ENCODE measurements at regions not wholly inside any gene's neighbourhood (a gene's known extent, or its start where the extent isn't known, plus 50 kb on each side); places are given as distances from the start of the nearest gene placed in this dataset.

- intact Hi-C loops (cut with DNase I), result no loop called here
Observed at GRCh38 chr14:80425686-80426085, 214.4 kb upstream of the DIO2 start.

GRCh38 chr14:80419769-80420168 lies 208.5 kb upstream of the DIO2 start:
- Histone ChIP-seq H3K27ac (no peak overlapping the region), H3K27me3 (no peaks in the 10 kb centered on the region), H3K36me3 (no peaks in the 10 kb centered on the region), H3K4me1 (no peaks in the 10 kb centered on the region), H3K4me3 (no peak overlapping the region), H3K9me3 (no peaks in the 10 kb centered on the region)
- intact Hi-C loops (cut with DNase I), result no loop called here
- DNase-seq (no peak), ATAC-seq (no peak)
- TF ChIP-seq POLR2A (IDR thresholded peaks at IDR 0.05), result no peak
- TF ChIP-seq CTCF (IDR thresholded peaks at IDR 0.05), result no peak
- 72 to 84% (median 78%) methylated on average over 4 of the region's 4 CpGs for WGBS, 4 donors

More at GRCh38 chr14:80425686-80426085, 214.4 kb upstream of the DIO2 start:
- ATAC-seq, result peak; percentile 55 to 97 (median 88)
- peak overlapping the region in 3 of 12 donors; percentile 3 to 29 (median 9) for H3K27ac ChIP-seq
- no peaks in the 10 kb centered on the region for H3K9me3 ChIP-seq
- H3K4me1 ChIP-seq, result peaks cover 0 to 5% (median 0%) of the 10 kb centered on the region in 12 donors
- no peak overlapping the region for H3K4me3 ChIP-seq
- no peak for TF ChIP-seq POLR2A (IDR thresholded peaks at IDR 0.05)
- no peak for TF ChIP-seq CTCF (IDR thresholded peaks at IDR 0.05)
- DNase-seq, result peak in 2 of 5 donors; percentile 25 to 34
- no peaks in the 10 kb centered on the region for H3K27me3 ChIP-seq
- no peaks in the 10 kb centered on the region for H3K36me3 ChIP-seq
- 51 to 66% (median 59%) methylated on average over 5 of the region's 5 CpGs for WGBS, 4 donors

GRCh38 chr14:80419345-80419744 lies 208.0 kb upstream of the DIO2 start:
- no peaks in the 10 kb centered on the region for H3K9me3 ChIP-seq
- 49 to 54% (median 53%) methylated on average over 2 of the region's 2 CpGs for WGBS, 4 donors
- intact Hi-C loops (cut with DNase I), result no loop called here
- H3K27me3 ChIP-seq, result no peaks in the 10 kb centered on the region
- no peak for TF ChIP-seq CTCF (IDR thresholded peaks at IDR 0.05)
- no peak for TF ChIP-seq POLR2A (IDR thresholded peaks at IDR 0.05)
- H3K36me3 ChIP-seq, result no peaks in the 10 kb centered on the region
- DNase-seq (no peak), ATAC-seq (no peak)
- H3K4me3 ChIP-seq, result no peak overlapping the region
- no peak overlapping the region for H3K27ac ChIP-seq
- no peaks in the 10 kb centered on the region for H3K4me1 ChIP-seq

DNA sequence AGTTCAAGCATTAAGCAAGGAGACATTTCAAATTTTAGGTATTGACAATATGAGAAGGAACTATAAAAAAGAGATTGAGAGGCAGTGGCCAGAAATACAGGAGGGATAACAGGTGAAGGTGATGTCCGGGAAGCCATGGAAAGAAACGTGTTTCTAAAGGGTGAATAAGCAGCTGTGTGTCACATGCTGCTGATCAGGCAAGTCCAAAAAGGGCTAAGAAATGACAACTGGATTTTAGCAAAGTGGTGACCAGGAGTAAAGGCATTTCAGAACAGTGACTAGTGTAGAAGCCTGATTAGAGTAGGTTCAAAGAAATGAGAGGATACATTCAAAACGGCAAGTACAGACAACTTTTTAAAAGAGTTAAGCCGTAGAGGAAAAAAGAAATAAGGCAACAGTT lies 204.3 kb upstream of the DIO2 start:
- H3K4me3 ChIP-seq, result no peak overlapping the region
- TF ChIP-seq CTCF (IDR thresholded peaks at IDR 0.05) (no peak), POLR2A (IDR thresholded peaks at IDR 0.05) (no peak)
- intact Hi-C loops (cut with DNase I), result no loop called here
- no peaks in the 10 kb centered on the region for H3K4me1 ChIP-seq
- H3K9me3 ChIP-seq, result no peaks in the 10 kb centered on the region
- WGBS, 4 donors, result 77 to 90% (median 83%) methylated on average over 4 of the region's 4 CpGs
- H3K36me3 ChIP-seq, result no peaks in the 10 kb centered on the region
- no peak for ATAC-seq
- H3K27me3 ChIP-seq, result no peaks in the 10 kb centered on the region
- H3K27ac ChIP-seq, result no peak overlapping the region
- no peak for DNase-seq
